Thyroid gland (tissue), 4 donors: ENCODE measurements at regions not wholly inside any gene's neighbourhood (a gene's known extent, or its start where the extent isn't known, plus 50 kb on each side); places are given as distances from the start of the nearest gene placed in this dataset.

Experiments used
- POLR2A ChIP-seq, 2 donors: fragments of 450-650 bp; IDR thresholded peaks; one replicate each; pipeline ENCODE4 v1.6.1; 2017; ENCODE audit warnings: antibody characterized with exemption in 2 of 2, mild to moderate bottlenecking in 2 of 2, moderate library complexity in 1 of 2
- TF ChIP-seq, protein P1 (sequence below), 6 experiments: fragments of 200-600 bp in 3 of 6; fragments of 450-650 bp in 3 of 6; sonication (generic) in 3 of 6; IDR thresholded peaks; one replicate each; pipeline ENCODE4 v1.5.1; 2016 to 2019; ENCODE audit warnings: antibody characterized with exemption in 6 of 6, mild to moderate bottlenecking in 2 of 6, inconsistent platforms in 1 of 6, moderate library complexity in 1 of 6

DNA sequence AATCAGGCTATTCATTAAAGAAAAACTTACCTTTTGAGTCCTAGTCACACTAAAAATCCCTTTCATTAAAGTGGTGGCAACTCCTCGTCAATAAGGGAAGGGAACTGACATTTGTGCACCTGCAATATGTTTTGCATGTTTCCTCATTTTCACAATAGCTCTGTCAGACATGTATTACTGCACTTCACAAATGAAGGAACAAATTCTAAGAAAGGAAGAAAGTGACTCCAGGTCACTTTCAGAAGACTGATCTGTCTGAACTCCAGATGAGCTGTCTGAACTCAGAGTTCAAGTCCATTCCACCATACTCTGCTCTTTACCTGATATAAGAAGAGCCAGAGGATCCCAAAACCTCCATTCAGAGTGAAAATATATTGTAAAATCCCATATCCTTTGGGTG, 50.3 kb upstream of the GSAP start:
- TF ChIP-seq, protein P1, sequence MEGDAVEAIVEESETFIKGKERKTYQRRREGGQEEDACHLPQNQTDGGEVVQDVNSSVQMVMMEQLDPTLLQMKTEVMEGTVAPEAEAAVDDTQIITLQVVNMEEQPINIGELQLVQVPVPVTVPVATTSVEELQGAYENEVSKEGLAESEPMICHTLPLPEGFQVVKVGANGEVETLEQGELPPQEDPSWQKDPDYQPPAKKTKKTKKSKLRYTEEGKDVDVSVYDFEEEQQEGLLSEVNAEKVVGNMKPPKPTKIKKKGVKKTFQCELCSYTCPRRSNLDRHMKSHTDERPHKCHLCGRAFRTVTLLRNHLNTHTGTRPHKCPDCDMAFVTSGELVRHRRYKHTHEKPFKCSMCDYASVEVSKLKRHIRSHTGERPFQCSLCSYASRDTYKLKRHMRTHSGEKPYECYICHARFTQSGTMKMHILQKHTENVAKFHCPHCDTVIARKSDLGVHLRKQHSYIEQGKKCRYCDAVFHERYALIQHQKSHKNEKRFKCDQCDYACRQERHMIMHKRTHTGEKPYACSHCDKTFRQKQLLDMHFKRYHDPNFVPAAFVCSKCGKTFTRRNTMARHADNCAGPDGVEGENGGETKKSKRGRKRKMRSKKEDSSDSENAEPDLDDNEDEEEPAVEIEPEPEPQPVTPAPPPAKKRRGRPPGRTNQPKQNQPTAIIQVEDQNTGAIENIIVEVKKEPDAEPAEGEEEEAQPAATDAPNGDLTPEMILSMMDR (IDR thresholded peaks at IDR 0.05) = no peak
- no peak for TF ChIP-seq POLR2A (IDR thresholded peaks at IDR 0.05)
